GM18870 (cell line): ENCODE measurements at regions not wholly inside any gene's neighbourhood (a gene's known extent, or its start where the extent isn't known, plus 50 kb on each side); places are given as distances from the start of the nearest gene placed in this dataset.

ENCODE experiments used
- ATAC-seq: cut with Tn5 transposase; IDR thresholded peaks from one replicate; pipeline ENCODE4 v1.9.1; 2021; ENCODE audit warnings: moderate library complexity; ENCODE audit not compliant: unreplicated experiment

GRCh38 chr3:55413236-55413635, 73.9 kb downstream of the WNT5A start:
- no peak for ATAC-seq

GRCh38 chr3:55412545-55412944, 74.6 kb downstream of the WNT5A start:
- ATAC-seq = no peak

GRCh38 chr3:55409806-55410205, 77.3 kb downstream of the WNT5A start:
- no peak for ATAC-seq

GRCh38 chr3:55408193-55408826, 78.8 kb downstream of the WNT5A start:
- ATAC-seq = no peak

GRCh38 chr3:55407426-55407820, 79.7 kb downstream of the WNT5A start:
- no peak for ATAC-seq

GRCh38 chr3:55406696-55407425, 80.2 kb downstream of the WNT5A start:
- ATAC-seq = no peak

- ATAC-seq = no peak
Measured at GRCh38 chr3:55405436-55405835, 81.7 kb downstream of the WNT5A start.

GRCh38 chr3:55402886-55403609, 84.1 kb downstream of the WNT5A start:
- no peak for ATAC-seq

- no peak for ATAC-seq
Measured at GRCh38 chr3:55380561-55380960, 106.5 kb downstream of the WNT5A start.

- ATAC-seq = no peak
Measured at GRCh38 chr3:55376753-55377347, 110.3 kb downstream of the WNT5A start.

GRCh38 chr3:55373423-55373822, 113.7 kb downstream of the WNT5A start:
- ATAC-seq = no peak

- no peak for ATAC-seq
Measured at GRCh38 chr3:55370272-55370671, 116.8 kb downstream of the WNT5A start.

- ATAC-seq = no peak
Measured at GRCh38 chr3:55369141-55369847, 117.8 kb downstream of the WNT5A start.

- no peak for ATAC-seq
Measured at GRCh38 chr3:55368366-55368765, 118.7 kb downstream of the WNT5A start.

- ATAC-seq = no peak
Measured at GRCh38 chr3:55367384-55367783, 119.7 kb downstream of the WNT5A start.

GRCh38 chr3:55364421-55364820, 122.7 kb downstream of the WNT5A start:
- ATAC-seq = no peak

GRCh38 chr3:55362210-55362960, 124.7 kb downstream of the WNT5A start:
- no peak for ATAC-seq

- no peak for ATAC-seq
Measured at GRCh38 chr3:55357796-55358195, 129.3 kb downstream of the WNT5A start.

GRCh38 chr3:55352668-55353067, 134.4 kb downstream of the WNT5A start:
- no peak for ATAC-seq

- no peak for ATAC-seq
Measured at GRCh38 chr3:55349851-55350250, 137.3 kb downstream of the WNT5A start.
